HCT116 (cell line): ENCODE measurements at regions not wholly inside any gene's neighbourhood (a gene's known extent, or its start where the extent isn't known, plus 50 kb on each side); places are given as distances from the start of the nearest gene placed in this dataset.

ENCODE experiments used
- ATAC-seq: fragments of 200-7000 bp; cut with Tn5 transposase; 2 replicates; pipeline ENCODE4 v1.9.1; 2020; ENCODE audit warnings: mild to moderate bottlenecking, moderate library complexity
- BruUV-seq: library from RNA; stranded (reverse); fragments of 400-500 nt; replicated peaks from 2 replicates; lab custom pipeline; 2021; lab: Mats Ljungman, UMichigan
- CTCF ChIA-PET: fragments of 300-600 bp; sonication (Branson Sonifier 250); formaldehyde crosslinking; loops from one replicate; lab custom pipeline; 2021; ENCODE audit warnings: antibody characterized with exemption; lab: Charles Lee
- POLR2A ChIA-PET: fragments of 300-600, 350-600 bp; sonication (Branson Sonifier 250); formaldehyde crosslinking; loops from one replicate; lab custom pipeline; 2021; ENCODE audit warnings: antibody characterized with exemption; lab: Charles Lee
- RAD21 ChIA-PET, 2 experiments: fragments of 300-600 bp; sonication (Branson Sonifier 250); formaldehyde crosslinking; loops; one replicate each; lab custom pipeline; 2023; ENCODE audit warnings: low total read pairs in 2 of 2; ENCODE audit not compliant: uncharacterized antibody in 2 of 2, unreplicated experiment in 2 of 2, low non-redundant PET in 1 of 2; lab: Charles Lee
- DNase-seq: peaks from one replicate; pipeline ENCODE4 v3.0.0-alpha.2; 2010; ENCODE audit warnings: low read depth, low spot score
- H2AFZ ChIP-seq: fragments of 200-600 bp; shearing (Covaris generic), sonication (generic); 2 replicates; pipeline ENCODE4 v1.6.1; 2017; ENCODE audit warnings: low read depth, mixed run types, mixed read lengths, antibody characterized with exemption, low read length; ENCODE audit not compliant: poor library complexity, severe bottlenecking
- H3K27ac ChIP-seq: 2 replicates; pipeline ENCODE4 v1.5.1; 2012; ENCODE audit warnings: low read depth, low read length
- H3K27me3 ChIP-seq: fragments of 200-600 bp; sonication (generic); 2 replicates; pipeline ENCODE4 v1.6.1; 2016; ENCODE audit warnings: mixed run types, low read length, mixed read lengths; ENCODE audit not compliant: insufficient read depth
- H3K36me3 ChIP-seq, 2 experiments: fragments of 200-500 bp in 1 of 2; fragments of 200-600 bp in 1 of 2; sonication (Bioruptor generic) in 1 of 2; sonication (generic) in 1 of 2; 2 replicates each; pipeline versions ENCODE4 v1.5.1 to v1.6.1; 2014 to 2016; ENCODE audit warnings: low read length in 2 of 2, inconsistent platforms in 1 of 2, mixed read lengths in 1 of 2, mixed run types in 1 of 2; ENCODE audit not compliant: insufficient read depth in 2 of 2, control insufficient read depth in 1 of 2
- H3K4me1 ChIP-seq, 2 experiments: fragments of 200-600 bp in 1 of 2; sonication (generic) in 1 of 2; 2 replicates each; pipeline versions ENCODE4 v1.5.1 to v1.6.1; 2012 to 2017; ENCODE audit warnings: low read length in 2 of 2, inconsistent platforms in 1 of 2, mild to moderate bottlenecking in 1 of 2, mixed read lengths in 1 of 2, mixed run types in 1 of 2, moderate library complexity in 1 of 2; ENCODE audit not compliant: insufficient read depth in 2 of 2, control insufficient read depth in 1 of 2
- H3K4me2 ChIP-seq: fragments of 200-600 bp; sonication (generic); 2 replicates; pipeline ENCODE4 v1.6.1; 2017; ENCODE audit warnings: mixed run types, low read length, mixed read lengths
- H3K4me3 ChIP-seq, 2 experiments: fragments of 200-600 bp in 1 of 2; sonication (generic) in 1 of 2; replicated peaks in 1 of 2; 2 replicates each; pipeline ENCODE4 v1.5.1; 2011 to 2016; ENCODE audit warnings: low read length in 2 of 2, control low read depth in 1 of 2, low read depth in 1 of 2, mild to moderate bottlenecking in 1 of 2, mixed read lengths in 1 of 2, mixed run types in 1 of 2
- H3K79me2 ChIP-seq: fragments of 200-600 bp; sonication (generic); 2 replicates; pipeline ENCODE4 v1.6.1; 2017; ENCODE audit warnings: mild to moderate bottlenecking, mixed run types, low read length, moderate library complexity, mixed read lengths; ENCODE audit not compliant: insufficient read depth
- H3K9ac ChIP-seq: fragments of 200-600 bp; sonication (generic); 2 replicates; pipeline ENCODE4 v1.6.1; 2016; ENCODE audit warnings: low read length, mixed read lengths
- H3K9me2 ChIP-seq: fragments of 200-600 bp; sonication (generic), shearing (Covaris generic); 2 replicates; pipeline ENCODE4 v1.6.1; 2017; ENCODE audit warnings: mixed run types, mild to moderate bottlenecking, moderate library complexity; ENCODE audit not compliant: insufficient read depth
- H3K9me3 ChIP-seq, 2 experiments: fragments of 200-500 bp in 1 of 2; fragments of 200-600 bp in 1 of 2; sonication (Bioruptor generic) in 1 of 2; sonication (generic) in 1 of 2; 2 replicates each; pipeline ENCODE4 v1.6.1; 2014 to 2017; ENCODE audit warnings: low read length in 2 of 2, mixed read lengths in 2 of 2, inconsistent platforms in 1 of 2, low read depth in 1 of 2, mild to moderate bottlenecking in 1 of 2, mixed run types in 1 of 2, moderate library complexity in 1 of 2; ENCODE audit not compliant: control insufficient read depth in 1 of 2, insufficient read depth in 1 of 2
- H4K20me1 ChIP-seq: fragments of 200-600 bp; sonication (generic), shearing (Covaris generic); 2 replicates; pipeline ENCODE4 v1.6.1; 2017; ENCODE audit warnings: mixed run types, mild to moderate bottlenecking, moderate library complexity; ENCODE audit not compliant: insufficient read depth
- ATF3 ChIP-seq: IDR thresholded peaks from 2 replicates; pipeline ENCODE4 v1.6.1; 2012
- CBX3 ChIP-seq: IDR thresholded peaks from 2 replicates; pipeline ENCODE4 v1.6.1; 2012; ENCODE audit warnings: low read depth
- CEBPB ChIP-seq: IDR thresholded peaks from 2 replicates; pipeline ENCODE4 v1.6.1; 2012; ENCODE audit warnings: low read depth
- CTCF ChIP-seq, 3 experiments: fragments of 200-600 bp in 1 of 3; sonication (generic) in 1 of 3; IDR thresholded peaks in 2 of 3; conservative IDR thresholded peaks in 1 of 3; 2 replicates each; pipeline ENCODE4 v1.5.1; 2012 to 2017; ENCODE audit warnings: low read depth in 2 of 3, low read length in 2 of 3, antibody characterized with exemption in 1 of 3, borderline replicate concordance in 1 of 3, control low read depth in 1 of 3, mild to moderate bottlenecking in 1 of 3, mixed read lengths in 1 of 3, mixed run types in 1 of 3, moderate library complexity in 1 of 3; ENCODE audit not compliant: insufficient read depth in 1 of 3
- EGR1 ChIP-seq: IDR thresholded peaks from 2 replicates; pipeline ENCODE4 v1.6.1; 2012; ENCODE audit warnings: low read depth
- ELF1 ChIP-seq: IDR thresholded peaks from 2 replicates; pipeline ENCODE4 v1.6.1; 2012; ENCODE audit warnings: low read depth, borderline replicate concordance
- EZH2 ChIP-seq: fragments of 200-600 bp; sonication (generic); IDR thresholded peaks from 2 replicates; pipeline ENCODE4 v1.6.1; 2017; ENCODE audit warnings: antibody characterized with exemption, mixed run types
- EZH2phosphoT487 ChIP-seq: fragments of 200-600 bp; IDR thresholded peaks from 2 replicates; pipeline ENCODE4 v1.6.1; 2018; ENCODE audit warnings: antibody characterized with exemption, borderline replicate concordance
- JUND ChIP-seq: IDR thresholded peaks from 2 replicates; pipeline ENCODE4 v1.6.1; 2012
- MAX ChIP-seq: IDR thresholded peaks from 2 replicates; pipeline ENCODE4 v1.6.1; 2012
- POLR2A ChIP-seq: IDR thresholded peaks from 2 replicates; pipeline ENCODE4 v1.7.0; 2011; ENCODE audit warnings: borderline replicate concordance; ENCODE audit not compliant: insufficient read depth, insufficient read length; ENCODE audit errors: extremely low read depth
- POLR2AphosphoS5 ChIP-seq: IDR thresholded peaks from 2 replicates; pipeline ENCODE4 v1.6.1; 2011; ENCODE audit warnings: mild to moderate bottlenecking, low read depth, low read length, moderate library complexity
- RAD21 ChIP-seq: IDR thresholded peaks from 2 replicates; pipeline ENCODE4 v1.6.1; 2012; ENCODE audit warnings: low read depth, mild to moderate bottlenecking
- REST ChIP-seq: IDR thresholded peaks from 2 replicates; pipeline ENCODE4 v1.6.1; 2012; ENCODE audit warnings: low read depth
- SIN3A ChIP-seq: IDR thresholded peaks from 2 replicates; pipeline ENCODE4 v1.6.1; 2012; ENCODE audit warnings: low read depth
- SP1 ChIP-seq: IDR thresholded peaks from 2 replicates; pipeline ENCODE4 v1.6.1; 2012; ENCODE audit warnings: low read depth
- SRF ChIP-seq: IDR thresholded peaks from 2 replicates; pipeline ENCODE4 v1.6.1; 2012; ENCODE audit warnings: low read depth
- TCF7L2 ChIP-seq: IDR thresholded peaks from 2 replicates; pipeline ENCODE4 v1.7.0; 2011; ENCODE audit warnings: borderline replicate concordance, inconsistent platforms; ENCODE audit not compliant: insufficient read depth, insufficient read length; ENCODE audit errors: extremely low read depth
- YY1 ChIP-seq: IDR thresholded peaks from 2 replicates; pipeline ENCODE4 v1.6.1; 2011; ENCODE audit warnings: low read length, low read depth, moderate library complexity, mild to moderate bottlenecking; ENCODE audit not compliant: insufficient replicate concordance; ENCODE audit errors: extremely low read depth
- ZNF274 ChIP-seq: fragments of 200-500 bp; sonication (Bioruptor generic); IDR thresholded peaks from 2 replicates; pipeline ENCODE4 v1.6.1; 2014; ENCODE audit warnings: mild to moderate bottlenecking, low read depth, low read length, inconsistent platforms
- intact Hi-C: fragments of 100-400 bp; cut with micrococcal nuclease; formaldehyde crosslinking; loops from 2 replicates; pipeline ENCODE4 v1.10.0; 2022

GRCh38 chr18:60898111-60898510, 435.1 kb upstream of the CDH20 start:
- Histone ChIP-seq H3K36me3 (no peaks in the 10 kb centered on the region), H3K27ac (no peak overlapping the region), H2AFZ (no peak overlapping the region), H3K27me3 (0 out of 2 replicates have a peak, but pooled peaks cover 4% of the 10 kb centered on the region), H3K4me1 (peaks cover 0 to under 1% of the 10 kb centered on the region in 2 experiments; a peak in 2 of 4 replicates), H4K20me1 (no peaks in the 10 kb centered on the region), H3K4me3 (no peak overlapping the region), H3K79me2 (no peaks in the 10 kb centered on the region), H3K9ac (no peak overlapping the region), H3K4me2 (no peak overlapping the region), H3K9me3 (no peaks in the 10 kb centered on the region), H3K9me2 (no peaks in the 10 kb centered on the region)
- TF ChIP-seq EZH2phosphoT487 (no peak), CTCF (IDR thresholded peaks at IDR 0.05 in 2 of 3, conservative IDR thresholded peaks at IDR 0.05 in 1 of 3; ENCODE audit: borderline replicate concordance in 1 of 3, insufficient read depth in 1 of 3, low read depth in 2 of 3, low read length in 2 of 3) (no peak), REST (no peak), ELF1 (no peak), EGR1 (no peak), RAD21 (no peak), MAX (no peak), POLR2AphosphoS5 (no peak), ATF3 (no peak), CBX3 (no peak), JUND (no peak), CEBPB (no peak), SIN3A (no peak), POLR2A (no peak), TCF7L2 (no peak), SRF (no peak), EZH2 (no peak), ZNF274 (no peak), YY1 (no peak), SP1 (no peak)
- ChIA-PET CTCF (no interaction called here), POLR2A (no interaction called here), RAD21 (no interaction called here)
- BruUV-seq: no TSS peak
- ATAC-seq (no peak), DNase-seq (no peak)
- intact Hi-C loops: no loop called here
